Panc1 (cell line): ENCODE measurements at regions not wholly inside any gene's neighbourhood (a gene's known extent, or its start where the extent isn't known, plus 50 kb on each side); places are given as distances from the start of the nearest gene placed in this dataset.

Source experiments
- ATAC-seq: fragments of 200-7000 bp; cut with Tn5 transposase; 2 replicates; pipeline ENCODE4 v1.9.1; 2020; ENCODE audit warnings: mild to moderate bottlenecking, moderate library complexity
- BruUV-seq: library from RNA; stranded (reverse); fragments of 400-500 nt; replicated peaks from 2 replicates; lab custom pipeline; 2021; lab: Mats Ljungman, UMichigan
- CTCF ChIA-PET: fragments of 300-600 bp; sonication (Branson Sonifier 250); formaldehyde crosslinking; loops from one replicate; lab custom pipeline; 2022; ENCODE audit warnings: antibody characterized with exemption; lab: Charles Lee
- POLR2A ChIA-PET: fragments of 300-600 bp; sonication (Branson Sonifier 250); formaldehyde crosslinking; loops from one replicate; lab custom pipeline; 2022; ENCODE audit warnings: antibody characterized with exemption; lab: Charles Lee
- DNase-seq: peaks from one replicate; pipeline ENCODE4 v3.0.0-alpha.2; 2010; ENCODE audit warnings: low read depth, low spot score
- H3K27ac ChIP-seq: 2 replicates; pipeline ENCODE4 v1.5.1; 2011; ENCODE audit warnings: mild to moderate bottlenecking, low read length, inconsistent platforms
- H3K27me3 ChIP-seq: fragments of 200-500 bp; sonication (Bioruptor generic); 2 replicates; pipeline ENCODE4 v1.6.0; 2014; ENCODE audit warnings: low read length, inconsistent platforms; ENCODE audit not compliant: control insufficient read depth, insufficient read depth
- H3K36me3 ChIP-seq: fragments of 200-500 bp; sonication (Bioruptor generic); 2 replicates; pipeline ENCODE4 v1.5.1; 2014; ENCODE audit warnings: inconsistent platforms, mild to moderate bottlenecking, low read length, moderate library complexity; ENCODE audit not compliant: control insufficient read depth, insufficient read depth
- H3K4me1 ChIP-seq: 2 replicates; pipeline ENCODE4 v1.5.1; 2011; ENCODE audit warnings: inconsistent platforms, mild to moderate bottlenecking, low read length, moderate library complexity; ENCODE audit not compliant: control insufficient read depth, insufficient read depth
- H3K4me3 ChIP-seq, 2 experiments: 2 replicates each; pipeline ENCODE4 v1.5.1; 2011 to 2012; ENCODE audit warnings: low read depth in 2 of 2, low read length in 2 of 2, mild to moderate bottlenecking in 2 of 2, inconsistent platforms in 1 of 2, moderate library complexity in 1 of 2
- H3K9me3 ChIP-seq: fragments of 200-500 bp; sonication (Bioruptor generic); 2 replicates; pipeline ENCODE4 v1.5.1; 2014; ENCODE audit warnings: low read depth, mild to moderate bottlenecking, inconsistent platforms, low read length, moderate library complexity; ENCODE audit not compliant: control insufficient read depth, insufficient read depth
- CTCF ChIP-seq: fragments of 450-650 bp; IDR thresholded peaks from 2 replicates; pipeline ENCODE4 v1.5.1; 2017; ENCODE audit warnings: mild to moderate bottlenecking
- POLR2AphosphoS5 ChIP-seq: IDR thresholded peaks from 2 replicates; pipeline ENCODE4 v1.6.1; 2012; ENCODE audit warnings: mild to moderate bottlenecking, low read depth, low read length, moderate library complexity
- REST ChIP-seq, 2 experiments: IDR thresholded peaks; 2 replicates each; pipeline ENCODE4 v1.6.1; 2011 to 2012; ENCODE audit warnings: low read depth in 2 of 2, control low read depth in 1 of 2, low read length in 1 of 2, mild to moderate bottlenecking in 1 of 2, moderate library complexity in 1 of 2; ENCODE audit not compliant: insufficient read depth in 1 of 2
- SIN3A ChIP-seq: IDR thresholded peaks from 2 replicates; pipeline ENCODE4 v1.6.1; 2012; ENCODE audit warnings: low read depth, mild to moderate bottlenecking, low read length, moderate library complexity, borderline replicate concordance; ENCODE audit not compliant: insufficient read depth
- TCF7L2 ChIP-seq: IDR thresholded peaks from 2 replicates; pipeline ENCODE4 v1.6.1; 2011; ENCODE audit warnings: mild to moderate bottlenecking, low read depth, low read length, inconsistent platforms
- in situ Hi-C: cut with HindIII; loops from 2 replicates; pipeline ENCODE4 v1.10.0; 2016; ENCODE audit warnings: low sequenced_read_pairs, low pct_unique_long_range_greater_than_20kb
- intact Hi-C: fragments of 100-400 bp; cut with micrococcal nuclease; formaldehyde crosslinking; loops from one replicate; pipeline ENCODE4 v1.10.0; 2022; ENCODE audit not compliant: unreplicated experiment

- POLR2A ChIA-PET = no interaction called here
- intact Hi-C loops (no loop called here), in situ Hi-C loops (no loop called here)
- Histone ChIP-seq H3K9me3 (peaks cover under 1% of the 10 kb centered on the region; the same call in 1 of the 2 replicates), H3K36me3 (no peaks in the 10 kb centered on the region), H3K4me3 (no peak overlapping the region), H3K4me1 (no peaks in the 10 kb centered on the region), H3K27ac (no peak overlapping the region), H3K27me3 (no peaks in the 10 kb centered on the region)
- TF ChIP-seq REST (IDR thresholded peaks at IDR 0.05; ENCODE audit: insufficient read depth in 1 of 2, low read depth in 2 of 2, low read length in 1 of 2) = no peak
- no peak for TF ChIP-seq CTCF
- TF ChIP-seq TCF7L2 = no peak
- no peak for TF ChIP-seq POLR2AphosphoS5
- no peak for TF ChIP-seq SIN3A
- DNase-seq (no peak), ATAC-seq (no peak)
- CTCF ChIA-PET = no interaction called here
- no TSS peak for BruUV-seq
Measured at GRCh38 chr12:90126125-90126524, 417.5 kb upstream of the ATP2B1 start.

GRCh38 chr12:90124914-90125313 is 416.3 kb upstream of the ATP2B1 start:
- ChIA-PET CTCF (no interaction called here), POLR2A (no interaction called here)
- Histone ChIP-seq H3K27me3 (no peaks in the 10 kb centered on the region), H3K9me3 (peaks cover 10% of the 10 kb centered on the region; the same call in 1 of the 2 replicates), H3K4me3 (no peak overlapping the region), H3K27ac (no peak overlapping the region), H3K4me1 (no peaks in the 10 kb centered on the region), H3K36me3 (no peaks in the 10 kb centered on the region)
- DNase-seq (no peak), ATAC-seq (no peak)
- BruUV-seq = no TSS peak
- intact Hi-C loops = no loop called here
- in situ Hi-C loops = no loop called here
- TF ChIP-seq POLR2AphosphoS5 (no peak), SIN3A (no peak), CTCF (no peak), REST (IDR thresholded peaks at IDR 0.05; ENCODE audit: insufficient read depth in 1 of 2, low read depth in 2 of 2, low read length in 1 of 2) (no peak), TCF7L2 (no peak)
